Suprapubic skin (tissue), 3 donors: ENCODE measurements at regions not wholly inside any gene's neighbourhood (a gene's known extent, or its start where the extent isn't known, plus 50 kb on each side); places are given as distances from the start of the nearest gene placed in this dataset.

Experiments used
- EP300 ChIP-seq: sonication (generic); formaldehyde crosslinking; IDR thresholded peaks from one replicate; pipeline ENCODE4 v1.6.1; 2017; ENCODE audit warnings: antibody characterized with exemption
- POLR2A ChIP-seq, 2 donors: fragments of 450-650 bp; IDR thresholded peaks; one replicate each; pipeline ENCODE4 v1.6.1; 2017; ENCODE audit warnings: antibody characterized with exemption in 2 of 2, mild to moderate bottlenecking in 2 of 2, moderate library complexity in 2 of 2
- TF ChIP-seq, protein P1 (sequence below), 2 donors: fragments of 200-600 bp in 1 of 2; fragments of 450-650 bp in 1 of 2; sonication (generic) in 1 of 2; IDR thresholded peaks; one replicate each; pipeline ENCODE4 v1.5.1; 2016 to 2019; ENCODE audit warnings: antibody characterized with exemption in 2 of 2, mild to moderate bottlenecking in 1 of 2, moderate library complexity in 1 of 2

DNA sequence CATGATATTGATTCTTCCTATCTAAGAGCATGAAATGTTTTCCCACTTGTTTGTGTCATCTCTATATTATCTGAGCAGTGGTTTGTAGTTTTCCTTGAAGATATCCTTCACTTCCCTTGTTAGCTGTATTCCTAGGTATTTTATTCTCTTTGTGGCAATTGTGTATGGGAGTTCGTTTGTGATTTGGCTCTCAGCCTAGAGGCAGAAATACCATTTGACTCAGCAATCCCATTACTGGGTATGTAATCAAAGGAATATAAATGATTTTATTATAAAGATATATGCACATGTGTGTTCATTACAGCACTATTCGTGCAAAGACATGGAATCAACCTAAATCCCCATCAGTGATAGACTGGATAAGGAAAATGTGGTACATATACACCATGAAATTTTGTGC, 172.7 kb upstream of the IL15 start:
- TF ChIP-seq POLR2A (IDR thresholded peaks at IDR 0.05) (no peak), EP300 (no peak)
- TF ChIP-seq, protein P1, sequence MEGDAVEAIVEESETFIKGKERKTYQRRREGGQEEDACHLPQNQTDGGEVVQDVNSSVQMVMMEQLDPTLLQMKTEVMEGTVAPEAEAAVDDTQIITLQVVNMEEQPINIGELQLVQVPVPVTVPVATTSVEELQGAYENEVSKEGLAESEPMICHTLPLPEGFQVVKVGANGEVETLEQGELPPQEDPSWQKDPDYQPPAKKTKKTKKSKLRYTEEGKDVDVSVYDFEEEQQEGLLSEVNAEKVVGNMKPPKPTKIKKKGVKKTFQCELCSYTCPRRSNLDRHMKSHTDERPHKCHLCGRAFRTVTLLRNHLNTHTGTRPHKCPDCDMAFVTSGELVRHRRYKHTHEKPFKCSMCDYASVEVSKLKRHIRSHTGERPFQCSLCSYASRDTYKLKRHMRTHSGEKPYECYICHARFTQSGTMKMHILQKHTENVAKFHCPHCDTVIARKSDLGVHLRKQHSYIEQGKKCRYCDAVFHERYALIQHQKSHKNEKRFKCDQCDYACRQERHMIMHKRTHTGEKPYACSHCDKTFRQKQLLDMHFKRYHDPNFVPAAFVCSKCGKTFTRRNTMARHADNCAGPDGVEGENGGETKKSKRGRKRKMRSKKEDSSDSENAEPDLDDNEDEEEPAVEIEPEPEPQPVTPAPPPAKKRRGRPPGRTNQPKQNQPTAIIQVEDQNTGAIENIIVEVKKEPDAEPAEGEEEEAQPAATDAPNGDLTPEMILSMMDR (IDR thresholded peaks at IDR 0.05) = no peak
